GM21786 (cell line): ENCODE measurements at regions not wholly inside any gene's neighbourhood (a gene's known extent, or its start where the extent isn't known, plus 50 kb on each side); places are given as distances from the start of the nearest gene placed in this dataset.

Experiments used
- ATAC-seq: cut with Tn5 transposase; IDR thresholded peaks from one replicate; pipeline ENCODE4 v1.9.1; 2021; ENCODE audit not compliant: unreplicated experiment

GRCh38 chr3:194801461-194802432 is 116.1 kb downstream of the FAM43A start:
- no peak for ATAC-seq

DNA sequence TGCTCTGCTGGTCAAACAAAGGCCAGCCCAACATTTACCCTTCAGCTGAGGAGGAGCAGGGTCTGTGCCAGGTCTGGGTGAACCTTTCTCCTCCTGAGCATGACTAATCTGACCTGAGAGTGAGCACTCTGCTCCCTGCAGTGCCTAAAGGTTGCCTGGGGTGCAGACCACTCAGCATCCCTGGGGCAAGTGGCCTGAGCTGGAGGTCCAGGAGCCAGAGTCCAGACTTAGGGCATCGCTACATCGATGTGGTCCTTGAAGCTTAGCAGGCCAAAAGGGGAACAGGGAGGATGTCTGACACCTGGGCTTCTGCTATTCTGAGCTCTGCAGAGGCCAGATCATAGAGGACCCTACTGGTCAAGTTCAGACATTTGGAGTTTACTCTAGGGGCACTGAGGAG is 119.1 kb downstream of the FAM43A start:
- ATAC-seq = no peak

DNA sequence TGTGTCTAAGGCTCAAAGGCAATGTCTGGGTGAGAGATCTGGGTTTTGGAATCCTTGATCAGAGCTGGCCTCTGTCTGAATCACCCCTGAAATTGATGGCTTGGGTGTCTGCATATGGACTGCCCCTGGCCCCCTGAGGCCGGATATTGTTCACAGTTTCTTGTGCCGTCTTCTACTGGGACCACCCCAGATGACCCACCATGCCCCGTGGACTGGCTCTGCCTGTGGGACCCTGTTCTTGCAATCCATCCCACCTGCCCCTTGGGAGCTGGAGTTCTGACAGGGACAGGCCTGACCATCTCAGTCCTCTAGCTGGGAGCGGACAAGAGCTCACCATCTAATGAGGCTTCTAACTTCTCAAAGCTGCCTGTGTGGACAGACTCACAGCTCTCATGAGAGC is 119.9 kb downstream of the FAM43A start:
- no peak for ATAC-seq

DNA sequence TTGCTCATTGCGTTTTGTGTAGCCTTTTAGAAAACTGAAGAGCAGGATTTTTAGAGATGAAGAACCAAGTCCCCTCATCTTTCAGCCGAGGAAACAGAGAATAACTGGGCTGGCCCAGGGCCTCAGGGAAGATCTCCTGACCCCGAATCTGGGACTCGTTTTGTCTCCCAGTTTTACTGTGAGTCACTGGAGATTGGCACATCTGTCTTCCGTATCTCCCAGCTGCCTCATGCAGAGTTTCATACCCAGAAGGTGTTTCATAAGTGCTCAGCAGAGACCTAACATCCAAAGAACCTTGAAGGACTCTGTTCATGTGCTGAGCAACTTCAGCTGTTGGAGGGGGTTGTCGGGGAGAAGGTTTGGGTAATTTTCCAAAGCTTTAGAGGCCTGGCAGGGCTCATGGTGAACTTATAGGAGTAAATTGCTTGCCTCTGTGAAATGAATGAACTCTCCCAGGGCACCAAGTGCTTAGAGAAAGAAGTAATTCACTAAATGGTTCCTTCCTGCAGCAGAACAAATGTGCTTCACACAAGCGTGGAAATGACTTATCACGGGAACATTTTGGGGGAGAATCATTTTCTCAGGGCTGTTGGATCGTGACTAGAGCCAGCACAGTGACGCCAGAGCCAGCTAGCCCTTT is 121.4 kb downstream of the FAM43A start:
- ATAC-seq = no peak

GRCh38 chr3:194808640-194809097 is 123.0 kb downstream of the FAM43A start:
- ATAC-seq = no peak

DNA sequence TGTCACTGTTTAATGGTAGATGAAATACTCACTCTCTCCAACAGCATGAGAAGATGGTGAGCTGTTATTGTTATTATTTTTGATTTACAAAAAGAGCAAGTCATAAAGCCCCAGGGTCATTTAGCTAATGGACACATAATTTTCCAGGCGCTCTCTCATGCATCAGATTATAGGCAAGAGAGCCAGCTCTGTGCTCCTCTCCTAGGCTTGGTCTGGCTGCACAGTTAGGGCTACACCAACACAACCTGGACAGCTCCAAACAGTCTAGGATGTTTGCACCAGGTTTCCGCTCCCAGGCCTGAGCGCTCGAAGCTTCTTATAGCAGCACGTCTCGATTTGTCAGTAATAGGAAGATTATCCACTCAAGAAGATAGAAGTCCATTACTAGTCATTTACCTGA is 123.7 kb downstream of the FAM43A start:
- ATAC-seq = no peak

DNA sequence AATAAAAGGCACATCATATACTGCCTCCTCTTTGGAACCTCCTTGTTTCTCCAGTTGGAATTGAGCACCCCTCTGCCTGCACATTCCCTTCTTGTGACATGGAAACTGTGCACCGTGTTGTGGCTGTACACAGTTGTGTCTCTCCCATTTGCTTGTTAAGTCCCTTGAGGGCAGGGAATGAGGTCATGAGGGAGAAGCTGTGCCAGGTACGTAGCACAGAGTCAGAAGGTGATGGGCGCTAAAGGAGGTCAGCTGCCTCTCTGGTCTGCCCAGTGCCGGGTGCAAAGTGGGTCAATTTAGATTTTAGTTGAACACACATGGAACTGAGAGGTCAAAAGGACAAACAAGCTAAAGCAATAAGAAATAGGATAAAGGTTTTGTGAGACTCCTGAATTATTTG is 124.4 kb downstream of the FAM43A start:
- ATAC-seq = no peak

DNA sequence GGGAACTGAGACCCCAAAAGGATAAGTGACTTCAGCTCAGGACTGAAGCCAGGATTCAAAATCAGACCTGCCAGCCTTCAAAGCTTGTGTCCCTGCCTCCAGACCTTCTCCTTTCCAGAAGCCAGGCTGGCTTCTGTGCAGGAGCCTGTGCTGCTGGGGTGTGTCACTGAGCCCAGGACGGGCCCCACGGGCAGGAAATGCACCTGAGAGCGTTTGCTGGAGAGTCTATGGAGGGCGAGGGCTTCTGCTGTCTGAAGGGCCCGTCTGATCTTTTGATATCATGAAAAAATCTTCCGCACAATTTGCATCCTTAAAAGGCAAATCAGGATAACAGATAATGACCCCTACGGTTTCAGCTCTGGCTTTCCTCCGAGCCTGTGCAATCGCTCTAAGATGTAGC is 125.4 kb downstream of the FAM43A start:
- ATAC-seq = no peak

DNA sequence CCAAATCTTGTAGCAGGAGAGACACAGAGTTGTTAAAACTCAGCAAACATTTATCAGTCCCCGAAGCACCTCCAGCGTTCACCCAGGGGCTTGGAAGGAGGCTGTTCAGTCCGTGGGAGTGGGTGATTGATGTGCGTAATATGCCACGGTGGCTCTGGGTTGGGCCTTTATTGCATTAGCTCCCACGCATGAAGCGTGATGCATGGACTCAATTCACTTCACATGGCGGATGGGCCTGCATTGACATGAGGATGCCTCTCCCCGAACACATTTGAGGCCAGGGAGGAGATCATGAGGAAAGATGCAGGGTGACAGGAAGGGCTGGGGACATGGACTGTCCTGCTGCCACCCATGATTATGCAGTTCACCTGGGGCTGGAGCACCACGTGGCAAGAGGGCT is 126.5 kb downstream of the FAM43A start:
- no peak for ATAC-seq

- no peak for ATAC-seq
These were observed 129.2 kb downstream of the FAM43A start for GRCh38 chr3:194814878-194815357.

GRCh38 chr3:194816748-194817591 is 131.3 kb downstream of the FAM43A start:
- ATAC-seq = no peak

DNA sequence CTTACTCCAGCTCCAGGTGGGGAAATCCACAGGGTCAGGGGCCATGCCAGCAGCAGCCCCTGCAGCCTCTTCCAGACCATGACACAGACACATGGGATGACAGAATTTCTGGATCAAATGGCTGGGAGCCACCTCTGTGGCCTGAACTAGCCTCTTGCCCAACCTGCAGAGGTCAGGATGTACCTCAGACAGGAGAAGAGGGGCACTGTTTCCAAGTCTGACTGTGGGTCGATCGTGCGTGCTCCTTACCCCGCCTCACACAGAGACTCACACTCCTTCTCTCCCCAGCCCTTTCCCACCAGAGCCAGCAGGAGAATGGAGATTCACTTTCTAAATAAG is 131.9 kb downstream of the FAM43A start:
- ATAC-seq = no peak

DNA sequence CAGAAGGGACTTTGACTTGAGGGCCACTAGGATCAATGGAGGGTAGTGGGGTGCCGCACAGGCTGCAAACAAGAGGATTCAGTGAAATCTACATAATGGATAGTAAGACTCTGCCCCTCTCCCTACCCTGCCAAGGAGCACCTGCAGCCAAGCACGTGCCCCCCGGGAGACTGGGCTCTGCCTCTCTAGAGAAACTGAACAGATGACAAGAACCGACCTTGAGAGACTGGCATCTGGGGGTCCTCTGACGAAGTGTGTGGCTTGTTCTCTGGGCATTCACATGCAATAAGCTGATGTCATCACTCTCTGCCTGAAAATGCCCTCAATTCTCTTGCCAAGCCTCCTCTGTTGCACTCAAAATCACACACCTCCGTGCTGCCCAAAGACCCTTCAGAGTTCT is 132.3 kb downstream of the FAM43A start:
- ATAC-seq = no peak

- no peak for ATAC-seq
These were observed 138.4 kb downstream of the FAM43A start for GRCh38 chr3:194824100-194824499.

DNA sequence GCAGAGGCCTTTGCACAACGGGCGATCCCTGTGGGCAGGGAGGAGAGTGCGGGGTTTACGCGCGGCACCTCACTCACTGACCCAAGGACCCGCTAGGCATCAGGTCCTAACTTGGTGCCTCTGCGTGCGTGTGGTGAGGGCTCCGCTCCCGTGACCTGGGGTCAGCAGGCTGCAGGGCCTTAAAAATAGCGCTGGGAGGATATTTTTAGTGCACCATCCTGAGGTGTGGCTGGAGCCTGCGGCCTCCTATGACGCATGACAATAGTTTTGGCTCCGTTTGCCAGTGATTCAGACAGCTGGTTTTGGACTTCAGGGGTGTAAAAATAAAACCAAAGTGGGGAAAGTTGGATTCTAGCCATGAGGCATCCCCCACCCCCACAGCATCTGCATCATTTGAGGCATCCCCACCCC is 139.0 kb downstream of the FAM43A start:
- no peak for ATAC-seq

DNA sequence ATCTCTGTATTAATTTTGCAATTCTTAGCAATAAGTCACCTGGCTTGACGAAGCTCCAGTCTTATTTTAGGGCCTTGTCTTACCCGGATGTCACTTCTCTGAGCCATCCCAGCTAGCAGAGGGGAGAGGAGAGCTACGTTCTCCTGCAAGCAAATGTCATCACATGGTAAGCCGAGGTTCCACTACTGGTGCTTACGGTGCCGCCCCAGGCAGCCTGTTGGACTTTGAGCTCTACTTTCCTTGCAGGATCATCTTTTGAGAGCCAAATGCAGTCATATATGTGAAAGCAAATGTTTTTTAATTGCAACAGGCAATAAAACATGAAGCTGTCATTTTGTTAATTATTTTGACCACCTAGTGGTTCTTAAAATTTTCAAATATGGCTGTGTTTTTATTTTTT is 140.9 kb downstream of the FAM43A start:
- no peak for ATAC-seq

GRCh38 chr3:194827486-194827885 is 141.8 kb downstream of the FAM43A start:
- no peak for ATAC-seq

- ATAC-seq = no peak
These were observed 142.4 kb downstream of the FAM43A start for GRCh38 chr3:194828116-194828515.

GRCh38 chr3:194828926-194829325 is 143.2 kb downstream of the FAM43A start:
- ATAC-seq = no peak

- ATAC-seq = no peak
These were observed 144.7 kb downstream of the FAM43A start for GRCh38 chr3:194830401-194830800.

- ATAC-seq = no peak
These were observed 145.3 kb downstream of the FAM43A start for GRCh38 chr3:194830978-194831377.
